H1 (cell line): ENCODE measurements at regions not wholly inside any gene's neighbourhood (a gene's known extent, or its start where the extent isn't known, plus 50 kb on each side); places are given as distances from the start of the nearest gene placed in this dataset.

Experiments used
- BRCA1 ChIP-seq: IDR thresholded peaks from 2 replicates; pipeline ENCODE4 v1.6.1; 2012; ENCODE audit warnings: low read depth, low read length, improper control_type of control experiment
- CEBPB ChIP-seq: IDR thresholded peaks from 2 replicates; pipeline ENCODE4 v1.6.1; 2012; ENCODE audit warnings: low read depth, low read length
- CHD2 ChIP-seq: IDR thresholded peaks from 2 replicates; pipeline ENCODE4 v1.6.1; 2012; ENCODE audit warnings: low read length, improper control_type of control experiment
- CREB1 ChIP-seq: IDR thresholded peaks from 2 replicates; pipeline ENCODE4 v1.6.1; 2012; ENCODE audit warnings: inconsistent platforms
- CTCF ChIP-seq, 3 experiments: IDR thresholded peaks; 1 replicate in 2 of 3; 2 replicates in 1 of 3; pipeline versions ENCODE4 v1.5.1 to v1.6.1; 2011; ENCODE audit warnings: low read length in 3 of 3, mild to moderate bottlenecking in 3 of 3, inconsistent platforms in 2 of 3, low read depth in 1 of 3, moderate library complexity in 1 of 3; ENCODE audit not compliant: insufficient read depth in 1 of 3; ENCODE audit errors: control extremely low read depth in 1 of 3
- EP300 ChIP-seq, 2 experiments: IDR thresholded peaks; 1 replicate in 1 of 2; 2 replicates in 1 of 2; pipeline ENCODE4 v1.6.1; 2011 to 2012; ENCODE audit warnings: low read depth in 2 of 2, low read length in 2 of 2, mild to moderate bottlenecking in 2 of 2, borderline replicate concordance in 1 of 2, inconsistent platforms in 1 of 2, moderate library complexity in 1 of 2
- POLR2AphosphoS5 ChIP-seq: IDR thresholded peaks from 2 replicates; pipeline ENCODE4 v1.6.1; 2011; ENCODE audit warnings: low read depth, low read length
- RAD21 ChIP-seq, 2 experiments: IDR thresholded peaks in 1 of 2; conservative IDR thresholded peaks in 1 of 2; 2 replicates each; pipeline ENCODE4 v1.6.1; 2011; ENCODE audit warnings: low read depth in 2 of 2, low read length in 2 of 2, improper control_type of control experiment in 1 of 2, inconsistent platforms in 1 of 2, mild to moderate bottlenecking in 1 of 2, moderate library complexity in 1 of 2
- SP1 ChIP-seq: IDR thresholded peaks from 2 replicates; pipeline ENCODE4 v1.6.1; 2011; ENCODE audit warnings: low read depth, low read length

GRCh38 chr5:111972080-111972479, 215.1 kb upstream of the NREP start:
- TF ChIP-seq CEBPB (no peak), POLR2AphosphoS5 (no peak), CREB1 (no peak), CHD2 (no peak), CTCF (IDR thresholded peaks at IDR 0.05; ENCODE audit: control extremely low read depth in 1 of 3, insufficient read depth in 1 of 3, low read depth in 1 of 3, low read length in 3 of 3) (no peak), BRCA1 (no peak), EP300 (IDR thresholded peaks at IDR 0.05; ENCODE audit: borderline replicate concordance in 1 of 2, low read depth in 2 of 2, low read length in 2 of 2) (no peak), SP1 (no peak), RAD21 (IDR thresholded peaks at IDR 0.05 in 1 of 2, conservative IDR thresholded peaks at IDR 0.05 in 1 of 2; ENCODE audit: low read depth in 2 of 2, low read length in 2 of 2) (no peak)
